Activated T-helper 1 cell treated with anti-CD3 and anti-CD28 coated beads, Interleukin-12 subunit alpha, Interleukin-12 subunit beta, Interleukin-2, Interleukin-4 antibody, amounts not matched to agents 30 ng/mL and 10 ng/mL and 1 ng/mL, durations not matched to agents 14 hours and 24 hours and 36 hours (primary cell): ENCODE measurements at regions not wholly inside any gene's neighbourhood (a gene's known extent, or its start where the extent isn't known, plus 50 kb on each side); places are given as distances from the start of the nearest gene placed in this dataset.

ENCODE experiments used
- DNase-seq: peaks from one replicate; pipeline ENCODE4 v3.0.0; 2021; ENCODE audit warnings: low spot score
- H3K27ac Mint-ChIP-seq: one replicate; pipeline ENCODE4 v1.8.0; 2021; ENCODE audit warnings: mild to moderate bottlenecking, mixed read lengths
- H3K27me3 Mint-ChIP-seq: one replicate; pipeline ENCODE4 v1.8.0; 2022; ENCODE audit warnings: mild to moderate bottlenecking, moderate library complexity, mixed read lengths; ENCODE audit not compliant: insufficient read depth
- H3K36me3 Mint-ChIP-seq: one replicate; pipeline ENCODE4 v1.8.0; 2021; ENCODE audit warnings: low read depth, mixed read lengths
- H3K4me1 Mint-ChIP-seq: one replicate; pipeline ENCODE4 v1.8.0; 2021; ENCODE audit warnings: low read depth, mixed read lengths
- H3K4me3 Mint-ChIP-seq: one replicate; pipeline ENCODE4 v1.8.0; 2021; ENCODE audit warnings: mild to moderate bottlenecking, moderate library complexity, mixed read lengths
- H3K9me3 Mint-ChIP-seq: one replicate; pipeline ENCODE4 v1.8.0; 2021; ENCODE audit warnings: mixed read lengths
- intact Hi-C: fragments of 100-400 bp; cut with micrococcal nuclease; formaldehyde crosslinking; loops from one replicate; pipeline ENCODE4 v1.15.1; 2024

GRCh38 chr5:143464723-143465490 lies 61.4 kb upstream of the NR3C1 start:
- Mint-ChIP-seq H3K9me3 (no peaks in the 10 kb centered on the region), H3K27me3 (peaks cover 2% of the 10 kb centered on the region), H3K27ac (no peak overlapping the region), H3K4me3 (no peak overlapping the region), H3K4me1 (no peaks in the 10 kb centered on the region), H3K36me3 (no peaks in the 10 kb centered on the region)
- intact Hi-C loops = no loop called here
- DNase-seq = no peak

- no peak overlapping the region for H3K4me3 Mint-ChIP-seq
- no peak for DNase-seq
- H3K9me3 Mint-ChIP-seq = no peaks in the 10 kb centered on the region
- H3K36me3 Mint-ChIP-seq = no peaks in the 10 kb centered on the region
- intact Hi-C loops = no loop called here
- H3K27ac Mint-ChIP-seq = no peak overlapping the region
- peaks cover 2% of the 10 kb centered on the region for H3K27me3 Mint-ChIP-seq
- H3K4me1 Mint-ChIP-seq = no peaks in the 10 kb centered on the region
Observed at GRCh38 chr5:143462431-143462830, 58.9 kb upstream of the NR3C1 start.

GRCh38 chr5:143459433-143459832 lies 55.9 kb upstream of the NR3C1 start:
- H3K4me3 Mint-ChIP-seq = no peak overlapping the region
- no peaks in the 10 kb centered on the region for H3K4me1 Mint-ChIP-seq
- peaks cover 2% of the 10 kb centered on the region for H3K27me3 Mint-ChIP-seq
- no peak for DNase-seq
- no peaks in the 10 kb centered on the region for H3K9me3 Mint-ChIP-seq
- intact Hi-C loops = no loop called here
- H3K36me3 Mint-ChIP-seq = no peaks in the 10 kb centered on the region
- H3K27ac Mint-ChIP-seq = no peak overlapping the region

DNA sequence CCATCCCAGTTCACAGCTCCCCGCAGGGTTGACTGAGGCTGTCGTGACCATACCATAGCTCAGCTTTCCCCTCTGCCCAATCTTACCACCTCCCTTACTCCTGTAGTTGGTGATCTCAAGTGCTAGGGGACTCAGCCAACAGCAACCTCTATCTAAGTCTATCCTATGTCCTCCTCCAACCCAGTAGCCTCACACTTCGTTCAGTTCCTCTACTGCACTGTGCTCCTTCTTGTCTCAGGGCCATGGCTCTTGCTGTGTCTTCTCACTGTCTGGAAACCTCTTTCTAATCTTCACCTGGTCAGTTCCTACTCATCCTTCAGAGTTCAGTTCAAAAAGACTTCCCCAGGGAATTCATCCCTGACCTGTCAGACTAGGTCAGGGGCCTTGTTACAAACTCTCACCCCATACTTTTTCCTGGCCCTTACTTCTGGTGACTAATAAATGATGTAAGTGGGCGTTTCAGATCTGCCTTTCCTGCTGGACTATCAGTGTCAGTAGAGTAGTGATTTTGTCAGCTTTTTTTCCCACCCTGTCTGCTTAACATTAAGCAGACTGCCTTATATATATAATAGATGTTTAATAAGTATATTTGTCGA lies 53.6 kb upstream of the NR3C1 start:
- Mint-ChIP-seq H3K4me1 (no peaks in the 10 kb centered on the region), H3K4me3 (no peak overlapping the region), H3K9me3 (no peaks in the 10 kb centered on the region), H3K27me3 (peaks cover 2% of the 10 kb centered on the region), H3K36me3 (no peaks in the 10 kb centered on the region), H3K27ac (no peak overlapping the region)
- intact Hi-C loops = no loop called here
- DNase-seq = no peak

- Mint-ChIP-seq H3K9me3 (no peaks in the 10 kb centered on the region), H3K27me3 (no peaks in the 10 kb centered on the region), H3K4me1 (no peaks in the 10 kb centered on the region), H3K36me3 (no peaks in the 10 kb centered on the region), H3K27ac (no peak overlapping the region), H3K4me3 (no peak overlapping the region)
- intact Hi-C loops = no loop called here
- no peak for DNase-seq
Observed at GRCh38 chr5:143454936-143455516, 51.5 kb upstream of the NR3C1 start.

DNA sequence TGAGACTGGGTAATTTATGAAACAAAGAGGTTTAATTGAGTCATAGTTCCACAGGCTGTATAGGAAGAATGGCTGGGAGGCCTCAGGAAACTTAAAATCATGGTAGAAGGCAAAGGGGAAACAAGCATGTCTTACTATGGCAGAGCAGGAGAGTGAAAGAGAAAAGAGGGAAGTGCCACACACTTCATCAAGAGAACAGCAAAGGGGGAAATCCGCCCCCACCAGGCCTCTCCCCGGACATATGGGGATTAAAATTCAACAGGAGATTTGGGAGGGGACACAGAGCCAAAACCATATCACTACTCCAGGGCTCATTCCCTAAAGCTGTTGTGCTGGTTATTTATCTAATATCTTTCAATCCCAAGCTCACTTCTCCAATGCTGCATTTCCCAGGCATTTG lies 50.2 kb upstream of the NR3C1 start:
- Mint-ChIP-seq H3K4me3 (no peak overlapping the region), H3K36me3 (no peaks in the 10 kb centered on the region), H3K27ac (no peak overlapping the region), H3K4me1 (peaks cover under 1% of the 10 kb centered on the region), H3K27me3 (no peaks in the 10 kb centered on the region), H3K9me3 (no peaks in the 10 kb centered on the region)
- no peak for DNase-seq
- intact Hi-C loops = no loop called here
